IMR-90 (cell line): ENCODE measurements at regions not wholly inside any gene's neighbourhood (a gene's known extent, or its start where the extent isn't known, plus 50 kb on each side); places are given as distances from the start of the nearest gene placed in this dataset.

Experiments
- ATAC-seq: fragments of 200-7000 bp; cut with Tn5 transposase; 2 replicates; pipeline ENCODE4 v1.9.1; 2020; ENCODE audit warnings: low read depth, mild to moderate bottlenecking, moderate library complexity
- BruUV-seq: library from RNA; stranded (reverse); fragments of 400-500 nt; replicated peaks from 2 replicates; lab custom pipeline; 2021; lab: Mats Ljungman, UMichigan
- CTCF ChIA-PET: fragments of 300-600 bp; formaldehyde crosslinking; extraction: SDS; loops from one replicate; lab custom pipeline; 2021; ENCODE audit warnings: antibody characterized with exemption; lab: Yijun Ruan, JAX
- POLR2A ChIA-PET: fragments of 300-600 bp; sonication (Branson Sonifier 250); formaldehyde crosslinking; loops from one replicate; lab custom pipeline; 2022; ENCODE audit warnings: antibody characterized with exemption; ENCODE audit not compliant: unreplicated experiment; lab: Charles Lee
- DNase-seq: peaks from one replicate; pipeline ENCODE4 v3.0.0; 2013
- H2AFZ ChIP-seq: replicated peaks from 2 replicates; pipeline ENCODE3; 2013; ENCODE audit warnings: low read length, mild to moderate bottlenecking; ENCODE audit not compliant: poor library complexity
- H2AK5ac ChIP-seq: 2 replicates; pipeline ENCODE4 v1.6.1; 2013; ENCODE audit warnings: low read depth, low read length, inconsistent platforms
- H2AK9ac ChIP-seq: replicated peaks from 2 replicates; pipeline ENCODE3; 2013; ENCODE audit warnings: mild to moderate bottlenecking, low read depth, low read length, moderate library complexity; ENCODE audit not compliant: poor library complexity
- H2BK120ac ChIP-seq: 2 replicates; pipeline ENCODE4 v1.6.1; 2013; ENCODE audit warnings: low read depth, low read length, inconsistent platforms
- H2BK15ac ChIP-seq: 3 replicates; pipeline ENCODE4 v1.6.1; 2013; ENCODE audit warnings: low read depth, low read length, inconsistent platforms
- H2BK20ac ChIP-seq: 2 replicates; pipeline ENCODE4 v1.6.1; 2013; ENCODE audit warnings: low read depth, mild to moderate bottlenecking, inconsistent platforms, low read length, moderate library complexity
- H2BK5ac ChIP-seq: 2 replicates; pipeline ENCODE4 v1.6.1; 2013; ENCODE audit warnings: mild to moderate bottlenecking, low read depth, low read length, inconsistent platforms; ENCODE audit not compliant: poor library complexity, severe bottlenecking
- H3K14ac ChIP-seq: replicated peaks from 2 replicates; pipeline ENCODE4 v1.6.1; 2013; ENCODE audit warnings: low read depth, low read length, inconsistent platforms
- H3K18ac ChIP-seq: 2 replicates; pipeline ENCODE4 v1.6.1; 2013; ENCODE audit warnings: low read depth, low read length, control low read depth
- H3K23ac ChIP-seq: 2 replicates; pipeline ENCODE4 v1.6.1; 2013; ENCODE audit warnings: low read depth, low read length, inconsistent platforms
- H3K27ac ChIP-seq: 2 replicates; pipeline ENCODE4 v1.5.1; 2013; ENCODE audit warnings: mild to moderate bottlenecking, control low read depth, low read length; ENCODE audit not compliant: insufficient read depth
- H3K27me3 ChIP-seq: 2 replicates; pipeline ENCODE4 v1.6.1; 2013; ENCODE audit warnings: low read length; ENCODE audit not compliant: control insufficient read depth, insufficient read depth
- H3K36me3 ChIP-seq: 2 replicates; pipeline ENCODE4 v1.6.1; 2013; ENCODE audit warnings: low read length, mixed read lengths; ENCODE audit not compliant: control insufficient read depth, insufficient read depth
- H3K4ac ChIP-seq: 2 replicates; pipeline ENCODE4 v1.6.1; 2013; ENCODE audit warnings: low read depth, low read length, inconsistent platforms
- H3K4me1 ChIP-seq: 2 replicates; pipeline ENCODE4 v1.6.1; 2013; ENCODE audit warnings: low read length, mixed read lengths; ENCODE audit not compliant: control insufficient read depth, insufficient read depth
- H3K4me2 ChIP-seq: 2 replicates; pipeline ENCODE4 v1.6.1; 2013; ENCODE audit warnings: low read depth, mild to moderate bottlenecking, control low read depth, low read length, moderate library complexity
- H3K4me3 ChIP-seq: 2 replicates; pipeline ENCODE4 v1.5.1; 2013; ENCODE audit warnings: low read depth, mild to moderate bottlenecking, control low read depth, low read length, moderate library complexity; ENCODE audit not compliant: insufficient read depth
- H3K56ac ChIP-seq: 2 replicates; pipeline ENCODE4 v1.6.1; 2013; ENCODE audit warnings: low read length, inconsistent platforms; ENCODE audit not compliant: insufficient read depth; ENCODE audit errors: extremely low read depth
- H3K79me1 ChIP-seq, 2 experiments: 2 replicates each; pipeline ENCODE4 v1.6.1; 2013; ENCODE audit warnings: low read length in 2 of 2, inconsistent platforms in 1 of 2, low read depth in 1 of 2
- H3K9ac ChIP-seq: 2 replicates; pipeline ENCODE4 v1.6.1; 2013; ENCODE audit warnings: low read depth, low read length, control low read depth
- H3K9me1 ChIP-seq: 2 replicates; pipeline ENCODE4 v1.6.1; 2013; ENCODE audit warnings: low read length, inconsistent platforms; ENCODE audit not compliant: insufficient read depth
- H3K9me3 ChIP-seq: 2 replicates; pipeline ENCODE4 v1.6.1; 2013; ENCODE audit warnings: low read length; ENCODE audit not compliant: control insufficient read depth, insufficient read depth
- H4K20me1 ChIP-seq: 2 replicates; pipeline ENCODE4 v1.6.1; 2013; ENCODE audit warnings: low read length, inconsistent platforms; ENCODE audit not compliant: insufficient read depth
- H4K5ac ChIP-seq: 2 replicates; pipeline ENCODE4 v1.6.1; 2013; ENCODE audit warnings: mild to moderate bottlenecking, low read depth, low read length, control low read depth
- H4K8ac ChIP-seq, 2 experiments: 2 replicates each; pipeline ENCODE4 v1.6.1; 2013; ENCODE audit warnings: low read depth in 2 of 2, low read length in 2 of 2, control low read depth in 1 of 2, inconsistent platforms in 1 of 2
- H4K91ac ChIP-seq: 2 replicates; pipeline ENCODE4 v1.6.1; 2013; ENCODE audit warnings: low read depth, low read length, inconsistent platforms; ENCODE audit not compliant: insufficient read depth
- FOS ChIP-seq: fragments of 150-350 bp; IDR thresholded peaks from 2 replicates; pipeline ENCODE4 v1.6.1; 2016; ENCODE audit warnings: low read depth, low read length
- MAFK ChIP-seq: IDR thresholded peaks from 2 replicates; pipeline ENCODE4 v1.6.1; 2012; ENCODE audit warnings: low read depth, low read length, improper control_type of control experiment
- POLR2A ChIP-seq: IDR thresholded peaks from 2 replicates; pipeline ENCODE4 v1.6.1; 2012; ENCODE audit warnings: mild to moderate bottlenecking, low read depth, low read length
- RFX5 ChIP-seq: IDR thresholded peaks from 2 replicates; pipeline ENCODE4 v1.8.0; 2012; ENCODE audit warnings: low read depth, mild to moderate bottlenecking, low read length, moderate library complexity
- WGBS, 2 experiments: methylation state at CpG; one replicate each; pipeline versions ENCODE4 v1.1.5 to v1.1.7; 2013; ENCODE audit warnings: missing lambda C conversion rate in 2 of 2; ENCODE audit not compliant: insufficient read length in 1 of 2; ENCODE audit errors: extremely low coverage in 2 of 2; 5-methylcytosine and 5-hydroxymethylcytosine counted together
- dilution Hi-C: fragments of 300-500 bp; cut with HindIII; formaldehyde crosslinking; loops from one replicate; pipeline ENCODE4 v1.14.3; 2018; ENCODE audit warnings: low sequenced_read_pairs; ENCODE audit not compliant: unreplicated experiment
- in situ Hi-C: fragments of 300-500 bp; cut with MboI; formaldehyde crosslinking; loops from 3 replicates; pipeline ENCODE4 v1.14.3; 2019; ENCODE audit warnings: low sequenced_read_pairs, inconsistent platforms, mixed read lengths
- intact Hi-C: fragments of 100-400 bp; cut with micrococcal nuclease; formaldehyde crosslinking; loops from 2 replicates; pipeline ENCODE4 v1.10.0; 2022

- Histone ChIP-seq H2BK20ac (no peak overlapping the region), H3K9me3 (no peaks in the 10 kb centered on the region), H3K4me2 (no peak overlapping the region), H4K5ac (no peak overlapping the region), H3K14ac (no peak overlapping the region), H2BK120ac (no peak overlapping the region), H3K23ac (no peak overlapping the region), H2BK15ac (no peak overlapping the region), H3K4ac (no peak overlapping the region), H3K27ac (no peak overlapping the region), H4K8ac (no peak overlapping the region), H4K20me1 (no peaks in the 10 kb centered on the region), H3K18ac (no peak overlapping the region), H3K79me1 (no peaks in the 10 kb centered on the region), H3K27me3 (no peaks in the 10 kb centered on the region), H3K9me1 (no peaks in the 10 kb centered on the region), H3K4me3 (no peak overlapping the region), H2AK9ac (no peak overlapping the region), H2AK5ac (no peak overlapping the region), H3K4me1 (no peaks in the 10 kb centered on the region), H2AFZ (no peak overlapping the region), H4K91ac (no peak overlapping the region), H3K9ac (no peak overlapping the region), H3K36me3 (no peaks in the 10 kb centered on the region), H3K56ac (no peak overlapping the region), H2BK5ac (no peak overlapping the region)
- DNase-seq: no peak
- TF ChIP-seq FOS (no peak), RFX5 (no peak), POLR2A (no peak), MAFK (no peak)
- CTCF ChIA-PET: no interaction called here
- dilution Hi-C loops: no loop called here
- no peak for ATAC-seq
- intact Hi-C loops: no loop called here
- POLR2A ChIA-PET: no interaction called here
- in situ Hi-C loops: no loop called here
- BruUV-seq: no TSS peak
- no CpG with 5 or more reads among the region's 9 CpGs for WGBS, 2 experiments
Observed at GRCh38 chr1:62370594-62370993, 51.4 kb upstream of the KANK4 start.
